ENCODE measurements at regions not wholly inside any gene's neighbourhood (a gene's known extent, or its start where the extent isn't known, plus 50 kb on each side); places are given as distances from the start of the nearest gene placed in this dataset.

GRCh38 chr2:118264232-118264990 lies 176.1 kb downstream of the INSIG2 start:
- Histone ChIP-seq H3K9me3 (ENCODE audit: control insufficient read depth, insufficient read depth, low read length) (no peaks in the 10 kb centered on the region), H3K36me3 (ENCODE audit: control insufficient read depth, insufficient read depth, low read length) (no peaks in the 10 kb centered on the region), H3K4me3 (ENCODE audit: low read depth, low read length) (no peak overlapping the region), H3K27me3 (ENCODE audit: control insufficient read depth, insufficient read depth, low read length) (no peaks in the 10 kb centered on the region), H3K4me1 (ENCODE audit: control insufficient read depth, insufficient read depth, low read length) (no peaks in the 10 kb centered on the region), H3K9ac (ENCODE audit: low read depth, low read length) (no peak overlapping the region)

GRCh38 chr2:118257696-118258095 lies 169.4 kb downstream of the INSIG2 start:
- Histone ChIP-seq H3K9ac (ENCODE audit: low read depth, low read length) (no peak overlapping the region), H3K27me3 (ENCODE audit: control insufficient read depth, insufficient read depth, low read length) (no peaks in the 10 kb centered on the region), H3K4me3 (ENCODE audit: low read depth, low read length) (no peak overlapping the region), H3K9me3 (ENCODE audit: control insufficient read depth, insufficient read depth, low read length) (no peaks in the 10 kb centered on the region), H3K4me1 (ENCODE audit: control insufficient read depth, insufficient read depth, low read length) (peaks cover 11% of the 10 kb centered on the region), H3K36me3 (ENCODE audit: control insufficient read depth, insufficient read depth, low read length) (no peaks in the 10 kb centered on the region)

- H3K4me3 ChIP-seq (ENCODE audit: low read depth, low read length), result no peak overlapping the region
- H3K27me3 ChIP-seq (ENCODE audit: control insufficient read depth, insufficient read depth, low read length), result no peaks in the 10 kb centered on the region
- H3K9ac ChIP-seq (ENCODE audit: low read depth, low read length), result no peak overlapping the region
- no peaks in the 10 kb centered on the region for H3K9me3 ChIP-seq (ENCODE audit: control insufficient read depth, insufficient read depth, low read length)
- H3K36me3 ChIP-seq (ENCODE audit: control insufficient read depth, insufficient read depth, low read length), result no peaks in the 10 kb centered on the region
- H3K4me1 ChIP-seq (ENCODE audit: control insufficient read depth, insufficient read depth, low read length), result peaks cover 11% of the 10 kb centered on the region
Observed at GRCh38 chr2:118255771-118256372, 167.6 kb downstream of the INSIG2 start.

GRCh38 chr2:118255301-118255700 lies 167.0 kb downstream of the INSIG2 start:
- no peak overlapping the region for H3K4me3 ChIP-seq (ENCODE audit: low read depth, low read length)

GRCh38 chr2:118254116-118254515 lies 165.8 kb downstream of the INSIG2 start:
- H3K9ac ChIP-seq (ENCODE audit: low read depth, low read length), result no peak overlapping the region
- H3K9me3 ChIP-seq (ENCODE audit: control insufficient read depth, insufficient read depth, low read length), result no peaks in the 10 kb centered on the region
- H3K4me1 ChIP-seq (ENCODE audit: control insufficient read depth, insufficient read depth, low read length), result peaks cover 11% of the 10 kb centered on the region
- H3K27me3 ChIP-seq (ENCODE audit: control insufficient read depth, insufficient read depth, low read length), result peaks cover 5% of the 10 kb centered on the region
- no peaks in the 10 kb centered on the region for H3K36me3 ChIP-seq (ENCODE audit: control insufficient read depth, insufficient read depth, low read length)
- no peak overlapping the region for H3K4me3 ChIP-seq (ENCODE audit: low read depth, low read length)

More at GRCh38 chr2:118255301-118255700, 167.0 kb downstream of the INSIG2 start:
- H3K9me3 ChIP-seq (ENCODE audit: control insufficient read depth, insufficient read depth, low read length), result no peaks in the 10 kb centered on the region
- no peaks in the 10 kb centered on the region for H3K36me3 ChIP-seq (ENCODE audit: control insufficient read depth, insufficient read depth, low read length)
- H3K4me1 ChIP-seq (ENCODE audit: control insufficient read depth, insufficient read depth, low read length), result peaks cover 11% of the 10 kb centered on the region
- H3K9ac ChIP-seq (ENCODE audit: low read depth, low read length), result no peak overlapping the region
- peaks cover 1% of the 10 kb centered on the region for H3K27me3 ChIP-seq (ENCODE audit: control insufficient read depth, insufficient read depth, low read length)

GRCh38 chr2:118251427-118251826 lies 163.2 kb downstream of the INSIG2 start:
- Histone ChIP-seq H3K9me3 (ENCODE audit: control insufficient read depth, insufficient read depth, low read length) (no peaks in the 10 kb centered on the region), H3K27me3 (ENCODE audit: control insufficient read depth, insufficient read depth, low read length) (peaks cover 8% of the 10 kb centered on the region), H3K4me3 (ENCODE audit: low read depth, low read length) (no peak overlapping the region), H3K4me1 (ENCODE audit: control insufficient read depth, insufficient read depth, low read length) (peaks cover 10% of the 10 kb centered on the region), H3K36me3 (ENCODE audit: control insufficient read depth, insufficient read depth, low read length) (no peaks in the 10 kb centered on the region), H3K9ac (ENCODE audit: low read depth, low read length) (no peak overlapping the region)

GRCh38 chr2:118250463-118250862 lies 162.2 kb downstream of the INSIG2 start:
- no peaks in the 10 kb centered on the region for H3K9me3 ChIP-seq (ENCODE audit: control insufficient read depth, insufficient read depth, low read length)
- peaks cover 8% of the 10 kb centered on the region for H3K27me3 ChIP-seq (ENCODE audit: control insufficient read depth, insufficient read depth, low read length)
- H3K36me3 ChIP-seq (ENCODE audit: control insufficient read depth, insufficient read depth, low read length), result no peaks in the 10 kb centered on the region
- peaks cover 2% of the 10 kb centered on the region for H3K4me1 ChIP-seq (ENCODE audit: control insufficient read depth, insufficient read depth, low read length)
- H3K9ac ChIP-seq (ENCODE audit: low read depth, low read length), result no peak overlapping the region
- no peak overlapping the region for H3K4me3 ChIP-seq (ENCODE audit: low read depth, low read length)

- Histone ChIP-seq H3K9ac (ENCODE audit: low read depth, low read length) (no peak overlapping the region), H3K9me3 (ENCODE audit: control insufficient read depth, insufficient read depth, low read length) (no peaks in the 10 kb centered on the region), H3K27me3 (ENCODE audit: control insufficient read depth, insufficient read depth, low read length) (peaks cover 8% of the 10 kb centered on the region), H3K4me1 (ENCODE audit: control insufficient read depth, insufficient read depth, low read length) (peaks cover 2% of the 10 kb centered on the region), H3K36me3 (ENCODE audit: control insufficient read depth, insufficient read depth, low read length) (no peaks in the 10 kb centered on the region), H3K4me3 (ENCODE audit: low read depth, low read length) (no peak overlapping the region)
Observed at GRCh38 chr2:118250001-118250400, 161.7 kb downstream of the INSIG2 start.

- H3K4me1 ChIP-seq (ENCODE audit: control insufficient read depth, insufficient read depth, low read length), result peaks cover 2% of the 10 kb centered on the region
- no peaks in the 10 kb centered on the region for H3K36me3 ChIP-seq (ENCODE audit: control insufficient read depth, insufficient read depth, low read length)
- no peaks in the 10 kb centered on the region for H3K9me3 ChIP-seq (ENCODE audit: control insufficient read depth, insufficient read depth, low read length)
- H3K4me3 ChIP-seq (ENCODE audit: low read depth, low read length), result no peak overlapping the region
- H3K9ac ChIP-seq (ENCODE audit: low read depth, low read length), result no peak overlapping the region
- H3K27me3 ChIP-seq (ENCODE audit: control insufficient read depth, insufficient read depth, low read length), result peaks cover 8% of the 10 kb centered on the region
Observed at GRCh38 chr2:118249531-118249930, 161.3 kb downstream of the INSIG2 start.

- no peaks in the 10 kb centered on the region for H3K36me3 ChIP-seq (ENCODE audit: control insufficient read depth, insufficient read depth, low read length)
- peaks cover 8% of the 10 kb centered on the region for H3K27me3 ChIP-seq (ENCODE audit: control insufficient read depth, insufficient read depth, low read length)
- no peak overlapping the region for H3K9ac ChIP-seq (ENCODE audit: low read depth, low read length)
- H3K9me3 ChIP-seq (ENCODE audit: control insufficient read depth, insufficient read depth, low read length), result no peaks in the 10 kb centered on the region
- peaks cover 2% of the 10 kb centered on the region for H3K4me1 ChIP-seq (ENCODE audit: control insufficient read depth, insufficient read depth, low read length)
- H3K4me3 ChIP-seq (ENCODE audit: low read depth, low read length), result no peak overlapping the region
Observed at GRCh38 chr2:118246726-118247125, 158.5 kb downstream of the INSIG2 start.

GRCh38 chr2:118246079-118246478 lies 157.8 kb downstream of the INSIG2 start:
- Histone ChIP-seq H3K9me3 (ENCODE audit: control insufficient read depth, insufficient read depth, low read length) (no peaks in the 10 kb centered on the region), H3K4me3 (ENCODE audit: low read depth, low read length) (no peak overlapping the region), H3K36me3 (ENCODE audit: control insufficient read depth, insufficient read depth, low read length) (no peaks in the 10 kb centered on the region), H3K27me3 (ENCODE audit: control insufficient read depth, insufficient read depth, low read length) (peaks cover 8% of the 10 kb centered on the region), H3K9ac (ENCODE audit: low read depth, low read length) (no peak overlapping the region), H3K4me1 (ENCODE audit: control insufficient read depth, insufficient read depth, low read length) (peaks cover 2% of the 10 kb centered on the region)

- Histone ChIP-seq H3K9me3 (ENCODE audit: control insufficient read depth, insufficient read depth, low read length) (no peaks in the 10 kb centered on the region), H3K4me1 (ENCODE audit: control insufficient read depth, insufficient read depth, low read length) (peaks cover 2% of the 10 kb centered on the region), H3K36me3 (ENCODE audit: control insufficient read depth, insufficient read depth, low read length) (no peaks in the 10 kb centered on the region), H3K4me3 (ENCODE audit: low read depth, low read length) (no peak overlapping the region), H3K9ac (ENCODE audit: low read depth, low read length) (no peak overlapping the region), H3K27me3 (ENCODE audit: control insufficient read depth, insufficient read depth, low read length) (peaks cover 2% of the 10 kb centered on the region)
Observed at GRCh38 chr2:118244686-118245085, 156.4 kb downstream of the INSIG2 start.
